VCaP (cell line): ENCODE measurements at regions not wholly inside any gene's neighbourhood (a gene's known extent, or its start where the extent isn't known, plus 50 kb on each side); places are given as distances from the start of the nearest gene placed in this dataset.
"Not testable (repeated sequence)": the region's sequence is repeated elsewhere in the genome, so short reads cannot be mapped to it uniquely, and the experiment has no call there.

Experiments used
- H3K27ac ChIP-seq: fragments of 450-650 bp; 2 replicates; pipeline ENCODE4 v1.5.1; 2017
- CTCF ChIP-seq: fragments of 450-650 bp; conservative IDR thresholded peaks from 2 replicates; pipeline ENCODE4 v1.5.1; 2017; ENCODE audit warnings: mild to moderate bottlenecking, moderate library complexity

DNA sequence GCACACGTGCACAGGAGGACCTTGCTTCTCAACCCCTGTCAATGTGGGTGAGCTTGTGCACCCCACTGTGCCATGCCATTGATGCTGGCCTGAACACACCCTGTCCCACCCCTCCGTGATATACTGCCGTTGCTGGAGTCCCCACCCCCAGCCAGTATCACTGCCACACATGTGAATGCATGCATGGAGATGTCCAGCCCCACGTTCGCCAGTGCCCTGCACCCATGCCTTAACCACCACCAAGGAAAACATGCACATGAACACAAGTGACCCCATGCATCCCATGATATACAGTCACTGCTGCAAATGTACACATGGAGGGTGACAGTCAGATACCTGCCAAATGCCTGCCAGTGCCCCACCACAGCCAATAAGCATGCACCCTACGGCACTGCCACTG lies 692.5 kb upstream of the ZWINT start:
- TF ChIP-seq CTCF = no peak

GRCh38 chr10:57049096-57049495 lies 688.0 kb upstream of the ZWINT start:
- H3K27ac ChIP-seq = no peak overlapping the region
- TF ChIP-seq CTCF = no peak

More for the DNA sequence above, 692.5 kb upstream of the ZWINT start:
- no peak overlapping the region for H3K27ac ChIP-seq

GRCh38 chr10:57038531-57038930 lies 677.5 kb upstream of the ZWINT start:
- H3K27ac ChIP-seq = no peak overlapping the region
- TF ChIP-seq CTCF = no peak

DNA sequence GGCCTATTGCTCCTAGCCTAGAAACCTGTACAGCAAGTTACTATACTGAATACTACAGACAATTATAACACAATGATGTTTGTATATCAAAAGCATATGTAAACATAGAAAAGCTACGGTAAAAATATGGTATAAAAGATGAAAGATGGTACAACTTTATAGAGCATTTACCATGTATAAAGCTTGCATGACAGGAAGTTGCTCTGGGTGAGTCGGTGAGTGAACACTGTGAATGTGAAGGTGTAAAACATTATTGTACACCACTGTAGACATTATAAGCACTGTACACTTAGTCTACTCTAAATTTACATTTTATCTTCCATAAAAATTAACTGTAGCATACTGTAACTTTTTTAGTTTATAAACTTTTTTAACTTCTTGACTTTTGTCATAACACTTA lies 674.3 kb upstream of the ZWINT start:
- no peak overlapping the region for H3K27ac ChIP-seq
- no peak for TF ChIP-seq CTCF

- H3K27ac ChIP-seq = not testable (repeated sequence)
Measured at GRCh38 chr10:57032301-57032700, 671.2 kb upstream of the ZWINT start.

- H3K27ac ChIP-seq = no peak overlapping the region
- no peak for TF ChIP-seq CTCF
Measured at GRCh38 chr10:57031346-57031745, 670.3 kb upstream of the ZWINT start.

- no peak overlapping the region for H3K27ac ChIP-seq
- TF ChIP-seq CTCF = no peak
Measured at GRCh38 chr10:57026307-57026706, 665.2 kb upstream of the ZWINT start.

- H3K27ac ChIP-seq = no peak overlapping the region
- TF ChIP-seq CTCF = no peak
Measured at GRCh38 chr10:57023626-57024025, 662.6 kb upstream of the ZWINT start.
